ELF-1 (cell line): ENCODE measurements at regions not wholly inside any gene's neighbourhood (a gene's known extent, or its start where the extent isn't known, plus 50 kb on each side); places are given as distances from the start of the nearest gene placed in this dataset.

Source experiments
- DNase-seq: peaks from one replicate; pipeline ENCODE4 v3.0.0-alpha.2; 2016; ENCODE audit warnings: low read depth, low spot score

GRCh38 chr9:32218100-32218767, 166.2 kb upstream of the ACO1 start:
- no peak for DNase-seq

GRCh38 chr9:32220750-32221149, 163.7 kb upstream of the ACO1 start:
- DNase-seq = no peak

DNA sequence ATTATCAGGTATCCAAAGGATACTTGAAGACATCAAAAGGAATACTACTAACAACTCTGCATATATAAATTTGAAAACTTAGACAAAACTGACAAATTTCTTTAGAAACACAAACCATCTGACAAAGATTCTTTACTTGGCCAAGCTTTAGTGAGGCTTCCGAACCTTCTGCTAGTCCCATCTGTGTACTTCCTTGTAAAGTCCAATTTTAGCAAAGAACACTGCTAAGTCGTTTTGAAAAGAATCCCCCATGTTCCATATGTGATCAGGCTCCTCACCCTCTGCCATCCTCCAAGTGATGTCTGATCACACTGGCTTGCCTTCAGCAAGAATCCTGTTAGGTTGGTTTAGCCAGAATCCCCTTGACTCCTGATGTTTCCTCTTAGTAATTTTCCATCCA, 150.0 kb upstream of the ACO1 start:
- no peak for DNase-seq

GRCh38 chr9:32247168-32247567, 137.3 kb upstream of the ACO1 start:
- DNase-seq = no peak

DNA sequence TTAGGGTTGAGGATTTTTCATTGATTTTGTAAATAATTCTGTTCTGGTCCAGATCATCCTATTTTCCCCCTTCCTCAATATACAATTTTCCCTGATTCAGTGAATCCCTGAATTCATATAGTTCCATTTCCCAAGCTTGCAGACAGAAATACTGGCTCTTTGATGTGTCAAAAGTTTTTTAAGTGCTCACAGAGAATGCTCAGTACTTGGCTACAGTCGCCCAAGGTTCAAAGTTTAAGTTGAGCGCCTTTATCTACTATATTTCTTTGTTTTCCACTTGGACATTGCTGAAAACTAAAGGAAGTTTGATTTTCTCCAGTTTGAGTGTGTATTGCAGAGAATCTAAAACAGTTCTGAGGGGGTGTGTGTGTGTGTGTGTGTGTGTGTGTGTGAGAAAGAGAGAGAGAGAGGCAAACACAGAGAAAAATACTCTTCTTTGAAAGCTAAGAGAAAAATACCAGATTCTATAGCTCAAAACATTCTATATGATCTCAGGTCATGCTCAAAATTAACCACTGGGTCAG, 136.2 kb upstream of the ACO1 start:
- DNase-seq = no peak

DNA sequence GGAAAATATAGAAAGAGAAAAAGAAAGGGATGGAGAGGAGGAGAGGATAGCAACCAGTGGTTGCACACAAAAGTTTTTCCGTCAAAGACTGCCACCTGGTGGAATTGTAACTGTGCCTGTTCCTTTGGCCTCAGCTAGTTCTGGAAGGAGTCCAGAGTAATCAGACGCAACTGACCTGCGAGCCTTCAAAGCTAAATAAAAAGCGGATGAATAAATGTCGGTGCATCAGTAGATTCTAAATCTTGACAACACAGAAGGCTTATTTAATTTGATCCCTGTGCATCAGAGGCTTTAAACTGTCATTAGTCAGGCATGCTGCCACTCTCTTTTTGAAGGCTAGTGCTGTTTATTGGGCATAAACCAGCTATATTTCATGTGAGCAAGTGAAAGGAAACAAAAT, 132.9 kb upstream of the ACO1 start:
- DNase-seq = peak; percentile 70

- DNase-seq = no peak
These were observed 130.7 kb upstream of the ACO1 start for GRCh38 chr9:32253731-32254130.

DNA sequence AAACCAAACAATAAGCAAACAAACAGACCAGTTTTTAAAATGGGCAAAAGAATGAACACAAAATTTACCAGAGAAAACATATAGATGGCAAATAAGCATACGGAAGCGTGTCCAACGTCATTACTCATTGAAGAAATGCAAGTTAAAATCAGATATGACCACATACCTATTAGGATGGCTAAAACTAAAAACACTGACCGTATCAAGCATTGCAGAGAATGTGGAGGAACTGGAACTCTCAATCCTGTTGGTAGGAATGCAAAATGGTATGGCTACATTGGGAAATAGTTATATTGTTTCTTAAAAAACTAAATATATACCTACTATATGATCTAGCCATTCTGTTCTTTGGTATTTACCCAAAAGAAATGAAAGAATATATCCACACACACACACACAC, 129.4 kb upstream of the ACO1 start:
- no peak for DNase-seq

GRCh38 chr9:32258482-32258881, 126.0 kb upstream of the ACO1 start:
- DNase-seq = no peak

DNA sequence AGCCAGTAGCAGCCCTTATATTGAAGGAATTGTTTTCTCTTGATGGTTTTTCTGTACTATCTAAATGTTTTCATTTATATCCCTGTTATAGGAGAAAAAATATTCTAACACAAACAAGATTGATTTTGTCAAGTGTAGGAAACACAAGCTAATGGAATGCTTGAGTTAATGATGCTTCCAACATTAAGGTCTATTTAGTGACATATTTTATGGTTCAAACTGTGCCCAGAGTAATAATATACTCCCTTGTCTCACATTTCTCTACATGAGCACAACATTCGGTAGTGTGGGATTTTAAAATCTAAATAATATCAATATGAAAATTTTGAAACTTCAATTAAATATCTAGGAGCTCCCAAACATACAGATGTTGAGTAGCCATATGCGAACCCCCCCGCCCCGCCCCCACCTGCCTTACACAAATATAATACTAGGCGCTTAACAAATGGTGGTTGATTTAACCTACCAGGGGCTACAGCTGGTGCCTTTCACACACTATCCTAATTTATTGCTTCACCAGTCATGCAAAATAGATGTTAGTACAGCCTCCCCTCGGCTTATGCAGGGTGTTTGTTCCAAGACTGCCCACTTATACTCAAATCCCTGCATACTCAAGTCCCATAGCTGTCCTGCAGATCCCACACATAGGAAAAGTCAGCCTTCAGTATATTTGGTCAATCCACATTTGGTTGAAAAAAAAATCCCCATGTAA, 124.1 kb upstream of the ACO1 start:
- DNase-seq = no peak

- DNase-seq = peak; percentile 47
These were observed 120.1 kb upstream of the ACO1 start for GRCh38 chr9:32264170-32264864.

- no peak for DNase-seq
These were observed 119.4 kb upstream of the ACO1 start for GRCh38 chr9:32265037-32265436.

GRCh38 chr9:32278991-32279390, 105.5 kb upstream of the ACO1 start:
- DNase-seq = no peak

- DNase-seq = no peak
These were observed 94.7 kb upstream of the ACO1 start for GRCh38 chr9:32289756-32290155.

DNA sequence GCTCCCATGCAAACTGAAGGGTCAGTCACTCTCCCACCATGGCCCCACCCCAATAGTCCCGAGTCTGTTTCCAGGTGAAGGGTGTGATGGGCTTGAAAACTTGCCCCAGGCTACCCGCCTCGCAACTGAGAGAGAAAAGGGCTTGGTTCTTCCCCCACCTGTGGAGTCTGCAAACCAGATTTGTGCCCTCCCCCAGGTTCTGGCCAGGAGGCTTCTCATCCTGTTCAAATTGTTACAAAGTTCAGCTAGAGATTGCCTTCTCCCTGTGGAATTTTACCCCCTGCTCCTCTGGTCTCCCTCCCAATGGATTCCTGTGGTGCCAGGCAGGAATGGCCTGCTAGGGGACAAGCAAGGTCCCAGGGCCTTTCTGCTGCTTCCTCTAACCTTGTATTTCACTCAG, 93.1 kb upstream of the ACO1 start:
- DNase-seq = peak; percentile 11

GRCh38 chr9:32292611-32293010, 91.8 kb upstream of the ACO1 start:
- no peak for DNase-seq

DNA sequence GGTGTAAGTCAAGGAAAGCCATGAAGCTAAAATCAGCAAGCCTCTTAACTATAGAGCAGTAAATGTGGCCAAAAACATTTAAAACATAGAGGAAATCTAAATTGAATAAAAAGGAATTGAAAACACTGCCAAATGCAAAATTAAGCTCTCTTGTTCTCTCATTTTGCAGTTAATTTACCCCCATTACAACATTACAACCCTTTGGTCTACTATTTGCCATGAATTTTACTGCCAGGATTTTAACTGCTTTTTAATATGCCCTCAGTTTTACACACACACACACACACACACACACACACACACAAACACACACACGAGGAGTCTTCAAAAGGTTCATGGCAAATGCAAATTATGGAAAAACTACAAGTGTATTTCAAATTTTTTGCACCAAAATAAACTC, 91.4 kb upstream of the ACO1 start:
- no peak for DNase-seq

GRCh38 chr9:32294106-32294505, 90.3 kb upstream of the ACO1 start:
- DNase-seq = no peak

- no peak for DNase-seq
These were observed 84.1 kb upstream of the ACO1 start for GRCh38 chr9:32300373-32300772.

DNA sequence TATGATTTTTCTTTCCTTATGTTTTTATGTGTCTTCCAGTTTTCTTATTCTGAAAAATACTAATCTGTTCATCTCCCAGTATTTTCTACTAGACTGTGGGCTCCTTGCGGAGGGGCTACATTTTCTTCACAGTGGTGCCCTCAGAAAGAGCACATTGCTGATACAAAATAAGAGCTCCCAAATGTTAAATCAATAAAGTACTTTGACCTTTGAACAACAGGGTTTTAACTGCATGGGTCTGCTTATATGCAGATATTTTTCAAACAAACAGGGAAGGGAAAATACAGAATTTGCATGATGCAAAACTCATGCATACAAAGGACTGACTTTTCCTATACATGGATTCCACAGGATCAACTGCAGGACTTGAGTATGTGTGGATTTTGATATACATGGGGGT, 79.9 kb upstream of the ACO1 start:
- no peak for DNase-seq

DNA sequence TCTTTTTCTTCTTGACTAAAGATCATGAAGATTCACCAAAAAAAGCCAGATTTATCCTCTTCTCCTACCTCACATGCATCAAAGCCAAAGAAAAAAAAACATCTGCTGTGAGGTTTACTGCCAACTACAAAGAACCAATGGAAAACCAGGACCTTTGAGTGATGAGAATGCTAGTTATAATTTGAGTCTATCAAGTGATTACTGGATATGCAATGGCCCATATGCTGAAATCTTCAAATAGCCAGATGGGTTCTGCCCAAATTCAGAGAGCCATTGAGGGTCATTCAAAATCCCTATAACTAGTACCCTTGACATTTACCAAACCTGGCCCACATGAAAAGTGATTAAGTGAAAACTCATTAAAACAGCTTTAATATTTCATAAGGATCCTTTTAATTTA, 78.4 kb upstream of the ACO1 start:
- no peak for DNase-seq

DNA sequence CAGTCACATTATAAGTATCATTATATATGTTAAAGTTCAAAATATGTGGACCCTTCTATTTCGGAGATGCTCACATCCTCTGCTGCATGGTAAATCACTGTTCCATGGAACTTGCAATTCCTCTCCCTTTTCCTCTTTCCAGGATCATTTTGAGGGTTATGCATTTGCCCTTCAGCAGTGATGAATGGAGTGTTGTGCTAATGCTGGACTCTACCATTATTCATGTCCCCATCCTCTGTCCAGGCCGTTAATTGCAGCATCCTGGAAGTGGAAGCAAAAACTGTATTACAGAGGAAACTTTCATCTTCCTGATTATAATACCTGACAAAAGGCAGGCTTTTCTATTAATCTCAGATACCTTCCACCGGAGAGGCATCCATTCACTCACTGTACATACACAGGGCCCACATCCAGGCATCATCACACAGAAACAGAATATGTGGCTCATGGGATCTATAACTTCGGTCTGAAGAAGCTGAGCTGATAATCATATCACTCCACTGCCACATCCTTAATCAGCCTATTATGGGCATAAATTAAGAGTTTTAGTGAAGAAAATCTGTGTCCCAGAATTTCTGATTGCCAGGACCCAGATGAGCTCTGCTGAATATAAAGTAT, 65.0 kb upstream of the ACO1 start:
- no peak for DNase-seq
